Neuron (in vitro differentiated cells): ENCODE measurements at regions not wholly inside any gene's neighbourhood (a gene's known extent, or its start where the extent isn't known, plus 50 kb on each side); places are given as distances from the start of the nearest gene placed in this dataset.
A peak's percentile ranks its signal among the peaks of the same experiment; 100 is the strongest.
"Not testable (repeated sequence)": the region's sequence is repeated elsewhere in the genome, so short reads cannot be mapped to it uniquely, and the experiment has no call there.

Experiments
- H2AFZ ChIP-seq: one replicate; pipeline ENCODE4 v1.6.1; 2013; ENCODE audit warnings: low read depth, mild to moderate bottlenecking, inconsistent platforms, low read length, moderate library complexity
- H3K27me3 ChIP-seq: one replicate; pipeline ENCODE4 v1.6.1; 2013; ENCODE audit warnings: low read length; ENCODE audit not compliant: insufficient read depth
- H3K36me3 ChIP-seq: one replicate; pipeline ENCODE4 v1.6.1; 2013; ENCODE audit warnings: low read length; ENCODE audit not compliant: insufficient read depth
- H3K4me1 ChIP-seq: one replicate; pipeline ENCODE4 v1.6.1; 2013; ENCODE audit warnings: low read length; ENCODE audit not compliant: insufficient read depth
- H3K4me3 ChIP-seq: 2 replicates; pipeline ENCODE4 v1.5.1; 2013; ENCODE audit warnings: mild to moderate bottlenecking, low read length, moderate library complexity
- H3K9me3 ChIP-seq: one replicate; pipeline ENCODE4 v1.6.1; 2013; ENCODE audit warnings: low read length

GRCh38 chr3:148464246-148464645, 233.5 kb upstream of the AGTR1 start:
- Histone ChIP-seq H3K9me3 (no peaks in the 10 kb centered on the region), H3K27me3 (no peaks in the 10 kb centered on the region), H3K4me3 (no peak overlapping the region), H2AFZ (no peak overlapping the region), H3K4me1 (peaks cover 21% of the 10 kb centered on the region), H3K36me3 (no peaks in the 10 kb centered on the region)

GRCh38 chr3:148466143-148466542, 231.6 kb upstream of the AGTR1 start:
- Histone ChIP-seq H3K27me3 (no peaks in the 10 kb centered on the region), H3K4me1 (peaks cover 21% of the 10 kb centered on the region)

GRCh38 chr3:148466980-148467740, 230.5 kb upstream of the AGTR1 start:
- Histone ChIP-seq H3K27me3 (no peaks in the 10 kb centered on the region), H3K9me3 (no peaks in the 10 kb centered on the region)

More at GRCh38 chr3:148466143-148466542, 231.6 kb upstream of the AGTR1 start:
- H3K36me3 ChIP-seq: no peaks in the 10 kb centered on the region
- H2AFZ ChIP-seq: peak overlapping the region; percentile 91
- H3K9me3 ChIP-seq: no peaks in the 10 kb centered on the region
- H3K4me3 ChIP-seq: no peak overlapping the region

GRCh38 chr3:148477375-148477774, 220.3 kb upstream of the AGTR1 start:
- no peaks in the 10 kb centered on the region for H3K4me1 ChIP-seq
- H3K9me3 ChIP-seq: no peaks in the 10 kb centered on the region
- no peaks in the 10 kb centered on the region for H3K27me3 ChIP-seq
- no peak overlapping the region for H2AFZ ChIP-seq
- no peaks in the 10 kb centered on the region for H3K36me3 ChIP-seq
- H3K4me3 ChIP-seq: no peak overlapping the region

More at GRCh38 chr3:148466980-148467740, 230.5 kb upstream of the AGTR1 start:
- H2AFZ ChIP-seq: no peak overlapping the region
- no peak overlapping the region for H3K4me3 ChIP-seq
- peaks cover 21% of the 10 kb centered on the region for H3K4me1 ChIP-seq
- no peaks in the 10 kb centered on the region for H3K36me3 ChIP-seq

GRCh38 chr3:148493631-148494030, 204.1 kb upstream of the AGTR1 start:
- Histone ChIP-seq H3K27me3 (no peaks in the 10 kb centered on the region), H3K36me3 (no peaks in the 10 kb centered on the region), H3K9me3 (no peaks in the 10 kb centered on the region), H2AFZ (no peak overlapping the region), H3K4me1 (no peaks in the 10 kb centered on the region), H3K4me3 (no peak overlapping the region)

GRCh38 chr3:148494451-148494850, 203.3 kb upstream of the AGTR1 start:
- no peaks in the 10 kb centered on the region for H3K9me3 ChIP-seq
- no peaks in the 10 kb centered on the region for H3K4me1 ChIP-seq
- H3K4me3 ChIP-seq: no peak overlapping the region
- H2AFZ ChIP-seq: no peak overlapping the region
- no peaks in the 10 kb centered on the region for H3K36me3 ChIP-seq
- H3K27me3 ChIP-seq: no peaks in the 10 kb centered on the region

GRCh38 chr3:148500881-148501280, 196.8 kb upstream of the AGTR1 start:
- H3K9me3 ChIP-seq: no peaks in the 10 kb centered on the region

GRCh38 chr3:148510116-148510515, 187.6 kb upstream of the AGTR1 start:
- Histone ChIP-seq H3K9me3 (no peaks in the 10 kb centered on the region), H2AFZ (no peak overlapping the region)

More at GRCh38 chr3:148500881-148501280, 196.8 kb upstream of the AGTR1 start:
- peaks cover 4% of the 10 kb centered on the region for H3K4me1 ChIP-seq
- H2AFZ ChIP-seq: no peak overlapping the region
- no peaks in the 10 kb centered on the region for H3K36me3 ChIP-seq
- no peak overlapping the region for H3K4me3 ChIP-seq
- H3K27me3 ChIP-seq: no peaks in the 10 kb centered on the region

GRCh38 chr3:148510561-148510960, 187.1 kb upstream of the AGTR1 start:
- H3K9me3 ChIP-seq: no peaks in the 10 kb centered on the region
- no peaks in the 10 kb centered on the region for H3K36me3 ChIP-seq
- H3K4me3 ChIP-seq: no peak overlapping the region
- no peaks in the 10 kb centered on the region for H3K4me1 ChIP-seq
- H2AFZ ChIP-seq: no peak overlapping the region
- H3K27me3 ChIP-seq: no peaks in the 10 kb centered on the region

More at GRCh38 chr3:148510116-148510515, 187.6 kb upstream of the AGTR1 start:
- no peaks in the 10 kb centered on the region for H3K36me3 ChIP-seq
- H3K4me3 ChIP-seq: no peak overlapping the region
- no peaks in the 10 kb centered on the region for H3K4me1 ChIP-seq
- H3K27me3 ChIP-seq: no peaks in the 10 kb centered on the region

GRCh38 chr3:148512648-148513047, 185.1 kb upstream of the AGTR1 start:
- no peaks in the 10 kb centered on the region for H3K27me3 ChIP-seq
- H2AFZ ChIP-seq: no peak overlapping the region
- no peaks in the 10 kb centered on the region for H3K4me1 ChIP-seq
- H3K36me3 ChIP-seq: no peaks in the 10 kb centered on the region
- H3K4me3 ChIP-seq: no peak overlapping the region
- no peaks in the 10 kb centered on the region for H3K9me3 ChIP-seq

- H3K4me1 ChIP-seq: no peaks in the 10 kb centered on the region
- no peak overlapping the region for H3K4me3 ChIP-seq
- H2AFZ ChIP-seq: no peak overlapping the region
- H3K27me3 ChIP-seq: no peaks in the 10 kb centered on the region
- no peaks in the 10 kb centered on the region for H3K9me3 ChIP-seq
- H3K36me3 ChIP-seq: no peaks in the 10 kb centered on the region
Measured at GRCh38 chr3:148513096-148513543, 184.6 kb upstream of the AGTR1 start.

GRCh38 chr3:148518520-148518919, 179.2 kb upstream of the AGTR1 start:
- H3K27me3 ChIP-seq: no peaks in the 10 kb centered on the region
- H3K4me1 ChIP-seq: no peaks in the 10 kb centered on the region
- H3K4me3 ChIP-seq: no peak overlapping the region
- H3K9me3 ChIP-seq: no peaks in the 10 kb centered on the region
- no peak overlapping the region for H2AFZ ChIP-seq
- no peaks in the 10 kb centered on the region for H3K36me3 ChIP-seq

GRCh38 chr3:148525621-148526020, 172.1 kb upstream of the AGTR1 start:
- not testable (repeated sequence) for H3K4me3 ChIP-seq, H2AFZ ChIP-seq, H3K36me3 ChIP-seq, H3K27me3 ChIP-seq, H3K9me3 ChIP-seq, H3K4me1 ChIP-seq

GRCh38 chr3:148528024-148528423, 169.7 kb upstream of the AGTR1 start:
- H3K27me3 ChIP-seq: no peaks in the 10 kb centered on the region
- no peaks in the 10 kb centered on the region for H3K9me3 ChIP-seq
- no peaks in the 10 kb centered on the region for H3K36me3 ChIP-seq
- H3K4me3 ChIP-seq: no peak overlapping the region
- H2AFZ ChIP-seq: no peak overlapping the region
- H3K4me1 ChIP-seq: no peaks in the 10 kb centered on the region
